ENCODE measurements at regions not wholly inside any gene's neighbourhood (a gene's known extent, or its start where the extent isn't known, plus 50 kb on each side); places are given as distances from the start of the nearest gene placed in this dataset.

GRCh38 chr2:16397681-16398475, 267.8 kb downstream of the CYRIA start:
- Histone ChIP-seq H3K36me3 (replicated peaks) (no peaks in the 10 kb centered on the region), H3K27me3 (replicated peaks) (no peaks in the 10 kb centered on the region), H3K4me3 (ENCODE audit: low read depth, low read length) (no peak overlapping the region), H3K27ac (no peak overlapping the region)
- TF ChIP-seq CTCF (IDR thresholded peaks at IDR 0.05; ENCODE audit: low read depth, low read length, missing control alignments) = no peak
- in situ Hi-C loops (cut with HindIII; ENCODE audit: low pct_ligation_motif_present, low sequenced_read_pairs) = no loop called here
- no peak for DNase-seq

GRCh38 chr2:16396986-16397385, 268.6 kb downstream of the CYRIA start:
- in situ Hi-C loops (cut with HindIII; ENCODE audit: low pct_ligation_motif_present, low sequenced_read_pairs) = no loop called here
- TF ChIP-seq CTCF (IDR thresholded peaks at IDR 0.05; ENCODE audit: low read depth, low read length, missing control alignments) = no peak
- Histone ChIP-seq H3K4me3 (ENCODE audit: low read depth, low read length) (no peak overlapping the region), H3K36me3 (replicated peaks) (no peaks in the 10 kb centered on the region), H3K27ac (no peak overlapping the region), H3K27me3 (replicated peaks) (no peaks in the 10 kb centered on the region)
- no peak for DNase-seq

GRCh38 chr2:16396171-16396570, 269.5 kb downstream of the CYRIA start:
- Histone ChIP-seq H3K27ac (no peak overlapping the region), H3K4me3 (ENCODE audit: low read depth, low read length) (no peak overlapping the region), H3K36me3 (replicated peaks) (no peaks in the 10 kb centered on the region), H3K27me3 (replicated peaks) (no peaks in the 10 kb centered on the region)
- in situ Hi-C loops (cut with HindIII; ENCODE audit: low pct_ligation_motif_present, low sequenced_read_pairs) = no loop called here
- TF ChIP-seq CTCF (IDR thresholded peaks at IDR 0.05; ENCODE audit: low read depth, low read length, missing control alignments) = no peak
- DNase-seq = no peak

- in situ Hi-C loops (cut with HindIII; ENCODE audit: low pct_ligation_motif_present, low sequenced_read_pairs) = no loop called here
- H3K27me3 ChIP-seq (replicated peaks) = no peaks in the 10 kb centered on the region
- no peaks in the 10 kb centered on the region for H3K36me3 ChIP-seq (replicated peaks)
- no peak for DNase-seq
- H3K27ac ChIP-seq = no peak overlapping the region
- TF ChIP-seq CTCF (IDR thresholded peaks at IDR 0.05; ENCODE audit: low read depth, low read length, missing control alignments) = no peak
- H3K4me3 ChIP-seq (ENCODE audit: low read depth, low read length) = no peak overlapping the region
Observed at GRCh38 chr2:16395601-16396000, 270.0 kb downstream of the CYRIA start.

DNA sequence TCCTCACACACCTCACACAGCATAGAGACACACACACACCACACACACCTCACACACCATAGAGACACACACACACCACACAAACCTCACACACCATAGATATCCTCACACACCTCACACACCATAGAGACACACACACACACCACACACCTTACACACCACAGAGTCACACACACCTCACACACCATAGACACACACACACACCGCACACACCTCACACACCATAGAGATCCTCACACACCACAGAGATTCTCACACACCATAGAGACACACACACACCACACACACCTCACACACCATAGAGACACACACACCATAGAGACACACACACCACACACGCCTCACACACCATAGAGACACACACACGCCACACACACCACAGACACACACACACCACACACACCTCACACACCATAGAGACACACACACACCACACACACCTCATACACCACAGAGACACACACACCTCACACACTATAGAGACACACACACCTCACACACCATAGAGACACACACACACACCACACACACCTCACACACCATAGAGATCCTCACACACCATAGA, 270.6 kb downstream of the CYRIA start:
- no peaks in the 10 kb centered on the region for H3K27me3 ChIP-seq (replicated peaks)
- no peak overlapping the region for H3K27ac ChIP-seq
- no peak overlapping the region for H3K4me3 ChIP-seq (ENCODE audit: low read depth, low read length)
- in situ Hi-C loops (cut with HindIII; ENCODE audit: low pct_ligation_motif_present, low sequenced_read_pairs) = no loop called here
- no peak for DNase-seq
- no peaks in the 10 kb centered on the region for H3K36me3 ChIP-seq (replicated peaks)
- no peak for TF ChIP-seq CTCF (IDR thresholded peaks at IDR 0.05; ENCODE audit: low read depth, low read length, missing control alignments)

Data from brain microvascular endothelial cell (primary cell).